HepG2 (cell line): ENCODE measurements at regions not wholly inside any gene's neighbourhood (a gene's known extent, or its start where the extent isn't known, plus 50 kb on each side); places are given as distances from the start of the nearest gene placed in this dataset.

Experiments used
- CERS6 ChIP-seq: sonication (generic); formaldehyde crosslinking; IDR thresholded peaks from 2 replicates; pipeline ENCODE4 v1.5.0; 2020; ENCODE audit warnings: missing genetic modification reagents
- CREM ChIP-seq, 2 experiments: sonication (generic) in 1 of 2; formaldehyde crosslinking in 1 of 2; IDR thresholded peaks; 2 replicates each; pipeline versions ENCODE4 v1.4.0 to v1.6.1; 2016 to 2020; ENCODE audit warnings: antibody characterized with exemption in 1 of 2, mild to moderate bottlenecking in 1 of 2, missing genetic modification reagents in 1 of 2
- HMGXB4 ChIP-seq, 2 experiments: sonication (generic) in 1 of 2; formaldehyde crosslinking in 1 of 2; IDR thresholded peaks; 2 replicates each; pipeline versions ENCODE4 v1.4.0 to v1.6.1; 2018 to 2020; ENCODE audit warnings: missing genetic modification reagents in 2 of 2, borderline replicate concordance in 1 of 2, low read depth in 1 of 2, mild to moderate bottlenecking in 1 of 2, missing biosample characterization in 1 of 2
- HNF4A ChIP-seq: sonication (generic); formaldehyde crosslinking; IDR thresholded peaks from 2 replicates; pipeline ENCODE4 v1.4.0; 2020; ENCODE audit warnings: missing genetic modification reagents
- HNRNPLL ChIP-seq: fragments of 200-400 bp; formaldehyde crosslinking; IDR thresholded peaks from 2 replicates; pipeline ENCODE4 v1.6.1; 2017; ENCODE audit warnings: mild to moderate bottlenecking, low read depth, low read length; ENCODE audit not compliant: poor library complexity, severe bottlenecking
- HOMEZ ChIP-seq: IDR thresholded peaks from 2 replicates; pipeline ENCODE4 v1.6.1; 2016; ENCODE audit warnings: low read depth
- IRF2 ChIP-seq: IDR thresholded peaks from 2 replicates; pipeline ENCODE4 v1.6.1; 2018; ENCODE audit warnings: missing genetic modification reagents, missing compliant biosample characterization
- ISL2 ChIP-seq: sonication (generic); formaldehyde crosslinking; IDR thresholded peaks from 2 replicates; pipeline ENCODE4 v1.5.0; 2020; ENCODE audit warnings: missing genetic modification reagents
- MYNN ChIP-seq: sonication (generic); formaldehyde crosslinking; IDR thresholded peaks from 2 replicates; pipeline ENCODE4 v1.4.0; 2020; ENCODE audit warnings: mild to moderate bottlenecking, low read depth, missing genetic modification reagents
- NR2F6 ChIP-seq, 2 experiments: IDR thresholded peaks; 2 replicates each; pipeline ENCODE4 v1.6.1; 2016; ENCODE audit warnings: antibody characterized with exemption in 1 of 2, mild to moderate bottlenecking in 1 of 2
- PHF5A ChIP-seq: IDR thresholded peaks from one replicate; pipeline ENCODE4 v1.6.1; 2018; ENCODE audit warnings: low read depth, missing genetic modification reagents; ENCODE audit not compliant: unreplicated experiment
- RAD51 ChIP-seq: fragments of 450-650 bp; IDR thresholded peaks from 2 replicates; pipeline ENCODE4 v1.6.1; 2016; ENCODE audit warnings: borderline replicate concordance
- SNAPC2 ChIP-seq: sonication (generic); formaldehyde crosslinking; IDR thresholded peaks from 2 replicates; pipeline ENCODE4 v1.8.1; 2022; ENCODE audit warnings: mild to moderate bottlenecking, missing genetic modification reagents
- SOX6 ChIP-seq, 2 experiments: fragments of 450-650 bp in 1 of 2; sonication (generic) in 1 of 2; formaldehyde crosslinking in 1 of 2; IDR thresholded peaks; 2 replicates each; pipeline versions ENCODE4 v1.4.0 to v1.6.1; 2017 to 2020; ENCODE audit warnings: antibody characterized with exemption in 1 of 2, mild to moderate bottlenecking in 1 of 2, missing genetic modification reagents in 1 of 2
- SP140L ChIP-seq: sonication (generic); formaldehyde crosslinking; IDR thresholded peaks from 2 replicates; pipeline ENCODE4 v1.4.0; 2020; ENCODE audit warnings: missing genetic modification reagents, borderline replicate concordance
- ZFX ChIP-seq: sonication (generic); formaldehyde crosslinking; IDR thresholded peaks from 2 replicates; pipeline ENCODE4 v1.4.0; 2020; ENCODE audit warnings: mild to moderate bottlenecking, low read depth, missing genetic modification reagents, moderate library complexity
- ZNF232 ChIP-seq: sonication (generic); formaldehyde crosslinking; IDR thresholded peaks from 2 replicates; pipeline ENCODE4 v1.4.0; 2020; ENCODE audit warnings: missing genetic modification reagents, borderline replicate concordance
- ZNF274 ChIP-seq: sonication (generic); formaldehyde crosslinking; IDR thresholded peaks from 2 replicates; pipeline ENCODE4 v1.5.1; 2020; ENCODE audit warnings: mild to moderate bottlenecking, missing genetic modification reagents
- ZNF513 ChIP-seq: sonication (generic); formaldehyde crosslinking; conservative IDR thresholded peaks from 2 replicates; pipeline ENCODE4 v1.5.0; 2020; ENCODE audit warnings: missing genetic modification reagents
- ZNF563 ChIP-seq: sonication (generic); formaldehyde crosslinking; IDR thresholded peaks from 2 replicates; pipeline ENCODE4 v1.8.0; 2022; ENCODE audit warnings: mild to moderate bottlenecking, moderate library complexity, missing genetic modification reagents
- ZNF615 ChIP-seq: sonication (generic); formaldehyde crosslinking; IDR thresholded peaks from 2 replicates; pipeline ENCODE4 v1.5.0; 2020; ENCODE audit warnings: mild to moderate bottlenecking, missing genetic modification reagents, borderline replicate concordance
- ZSCAN22 ChIP-seq: sonication (generic); formaldehyde crosslinking; IDR thresholded peaks from 2 replicates; pipeline ENCODE4 v1.4.0; 2020; ENCODE audit warnings: mild to moderate bottlenecking, missing genetic modification reagents

GRCh38 chr14:31941487-31941886 lies 135.6 kb upstream of the ARHGAP5 start (continued):
- TF ChIP-seq CERS6 (CRISPR knock-in tag): no peak
- TF ChIP-seq ZNF563 (CRISPR knock-in tag): no peak
- TF ChIP-seq RAD51: no peak
- 0 out of 2 replicates have a peak, but pooled peaks have one; percentile 39 for TF ChIP-seq IRF2
- TF ChIP-seq SNAPC2: no peak
- 0 out of 2 replicates have a peak, but pooled peaks have one; percentile 38 for TF ChIP-seq ZSCAN22 (CRISPR knock-in tag)
- TF ChIP-seq ZNF615 (CRISPR knock-in tag): no peak
- no peak for TF ChIP-seq ZFX (CRISPR knock-in tag)
- TF ChIP-seq ZNF274 (CRISPR knock-in tag): no peak
- TF ChIP-seq NR2F6 (IDR thresholded peaks at IDR 0.05): no peak
- peak; percentile 63; the same call in 1 of the 2 replicates for TF ChIP-seq NR2F6 (CRISPR knock-in tag; IDR thresholded peaks at IDR 0.05)
- TF ChIP-seq ISL2 (CRISPR knock-in tag): peak; percentile 77; the same call in 1 of the 2 replicates
- TF ChIP-seq CREM (IDR thresholded peaks at IDR 0.05): peak; percentile 13; the same call in 1 of the 2 replicates
- no peak for TF ChIP-seq CREM (CRISPR knock-in tag; IDR thresholded peaks at IDR 0.05)
- TF ChIP-seq SOX6 (IDR thresholded peaks at IDR 0.05): no peak
- peak; percentile 40; the same call in 1 of the 2 replicates for TF ChIP-seq SOX6 (CRISPR knock-in tag; IDR thresholded peaks at IDR 0.05)
- TF ChIP-seq HOMEZ (CRISPR knock-in tag): peak; percentile 71; the same call in 1 of the 2 replicates
- 0 out of 4 replicates have a peak, but pooled peaks of 1 of the 2 experiments have one; percentile 21 for TF ChIP-seq HMGXB4 (CRISPR knock-in tag; IDR thresholded peaks at IDR 0.05; ENCODE audit: borderline replicate concordance in 1 of 2, low read depth in 1 of 2)
- TF ChIP-seq MYNN (CRISPR knock-in tag): no peak
- TF ChIP-seq ZNF513 (CRISPR knock-in tag): no peak
- TF ChIP-seq HNF4A (CRISPR knock-in tag): peak; percentile 83
- no peak for TF ChIP-seq ZNF232 (CRISPR knock-in tag)
- no peak for TF ChIP-seq SP140L (CRISPR knock-in tag)
- no peak for TF ChIP-seq PHF5A
- no peak for TF ChIP-seq HNRNPLL
